HepG2 (cell line): ENCODE measurements at regions not wholly inside any gene's neighbourhood (a gene's known extent, or its start where the extent isn't known, plus 50 kb on each side); places are given as distances from the start of the nearest gene placed in this dataset.

Source experiments
- BORCS8-MEF2B ChIP-seq: sonication (generic); formaldehyde crosslinking; IDR thresholded peaks from 2 replicates; pipeline ENCODE4 v1.8.0; 2022; ENCODE audit warnings: mild to moderate bottlenecking, missing genetic modification reagents
- CHCHD3 ChIP-seq: sonication (generic); formaldehyde crosslinking; IDR thresholded peaks from 2 replicates; pipeline ENCODE4 v1.8.0; 2022; ENCODE audit warnings: mild to moderate bottlenecking, missing genetic modification reagents, moderate library complexity
- CHD2 ChIP-seq: IDR thresholded peaks from 2 replicates; pipeline ENCODE4 v1.6.1; 2011; ENCODE audit warnings: low read depth, low read length, improper control_type of control experiment
- FOXP4 ChIP-seq: sonication (generic); formaldehyde crosslinking; IDR thresholded peaks from 2 replicates; pipeline ENCODE4 v1.4.0; 2020; ENCODE audit warnings: missing genetic modification reagents
- GABPA ChIP-seq, 2 experiments: IDR thresholded peaks; 2 replicates each; pipeline ENCODE4 v1.6.1; 2011 to 2016; ENCODE audit warnings: low read depth in 2 of 2, low read length in 1 of 2, missing biosample characterization in 1 of 2, missing genetic modification characterization in 1 of 2
- GATAD2A ChIP-seq: IDR thresholded peaks from 2 replicates; pipeline ENCODE4 v1.6.1; 2016
- HIC2 ChIP-seq: sonication (generic); formaldehyde crosslinking; IDR thresholded peaks from 2 replicates; pipeline ENCODE4 v1.9.0; 2022; ENCODE audit warnings: low read depth, missing genetic modification reagents
- MIXL1 ChIP-seq: IDR thresholded peaks from 2 replicates; pipeline ENCODE4 v1.6.1; 2016
- NFE2 ChIP-seq: sonication (generic); formaldehyde crosslinking; IDR thresholded peaks from 2 replicates; pipeline ENCODE4 v1.4.0; 2020; ENCODE audit warnings: missing genetic modification reagents
- PHF21A ChIP-seq: sonication (generic); formaldehyde crosslinking; IDR thresholded peaks from 2 replicates; pipeline ENCODE4 v1.5.0; 2020; ENCODE audit warnings: mild to moderate bottlenecking, missing genetic modification reagents
- SALL1 ChIP-seq: sonication (generic); formaldehyde crosslinking; IDR thresholded peaks from 2 replicates; pipeline ENCODE4 v1.8.0; 2022; ENCODE audit warnings: mild to moderate bottlenecking, missing genetic modification reagents
- TEAD2 ChIP-seq: sonication (generic); formaldehyde crosslinking; IDR thresholded peaks from 2 replicates; pipeline ENCODE4 v1.9.0; 2021; ENCODE audit warnings: missing genetic modification reagents
- ZBTB37 ChIP-seq: sonication (generic); formaldehyde crosslinking; IDR thresholded peaks from 2 replicates; pipeline ENCODE4 v1.4.0; 2020; ENCODE audit warnings: mild to moderate bottlenecking, missing genetic modification reagents
- ZNF263 ChIP-seq: sonication (generic); formaldehyde crosslinking; IDR thresholded peaks from 2 replicates; pipeline ENCODE4 v1.4.0; 2020; ENCODE audit warnings: missing genetic modification reagents
- ZNF556 ChIP-seq: sonication (generic); formaldehyde crosslinking; IDR thresholded peaks from 2 replicates; pipeline ENCODE4 v1.4.0; 2020; ENCODE audit warnings: mild to moderate bottlenecking, missing genetic modification reagents, borderline replicate concordance
- ZNF629 ChIP-seq: sonication (generic); formaldehyde crosslinking; conservative IDR thresholded peaks from 2 replicates; pipeline ENCODE4 v1.5.0; 2020; ENCODE audit warnings: missing genetic modification reagents
- ZNF660 ChIP-seq: sonication (generic); formaldehyde crosslinking; IDR thresholded peaks from 2 replicates; pipeline ENCODE4 v1.5.1; 2020; ENCODE audit warnings: mild to moderate bottlenecking, low read depth, missing genetic modification reagents, borderline replicate concordance
- ZNF816 ChIP-seq: sonication (generic); formaldehyde crosslinking; IDR thresholded peaks from 2 replicates; pipeline ENCODE4 v1.8.0; 2022; ENCODE audit warnings: missing genetic modification reagents, mild to moderate bottlenecking, borderline replicate concordance
- ZNF83 ChIP-seq: sonication (generic); formaldehyde crosslinking; IDR thresholded peaks from 2 replicates; pipeline ENCODE4 v1.4.0; 2020; ENCODE audit warnings: missing genetic modification reagents, mild to moderate bottlenecking, borderline replicate concordance
- ZNF878 ChIP-seq: sonication (generic); formaldehyde crosslinking; IDR thresholded peaks from 2 replicates; pipeline ENCODE4 v1.8.1; 2023; ENCODE audit warnings: mild to moderate bottlenecking, missing genetic modification reagents, moderate library complexity
- TF ChIP-seq, protein P1 (sequence below): sonication (generic); formaldehyde crosslinking; IDR thresholded peaks from 2 replicates; pipeline ENCODE4 v1.4.0; 2020; ENCODE audit warnings: missing genetic modification reagents
- TF ChIP-seq, protein P2 (sequence below): sonication (generic); formaldehyde crosslinking; IDR thresholded peaks from 2 replicates; pipeline ENCODE4 v1.5.1; 2020; ENCODE audit warnings: missing genetic modification reagents, mild to moderate bottlenecking, borderline replicate concordance

DNA sequence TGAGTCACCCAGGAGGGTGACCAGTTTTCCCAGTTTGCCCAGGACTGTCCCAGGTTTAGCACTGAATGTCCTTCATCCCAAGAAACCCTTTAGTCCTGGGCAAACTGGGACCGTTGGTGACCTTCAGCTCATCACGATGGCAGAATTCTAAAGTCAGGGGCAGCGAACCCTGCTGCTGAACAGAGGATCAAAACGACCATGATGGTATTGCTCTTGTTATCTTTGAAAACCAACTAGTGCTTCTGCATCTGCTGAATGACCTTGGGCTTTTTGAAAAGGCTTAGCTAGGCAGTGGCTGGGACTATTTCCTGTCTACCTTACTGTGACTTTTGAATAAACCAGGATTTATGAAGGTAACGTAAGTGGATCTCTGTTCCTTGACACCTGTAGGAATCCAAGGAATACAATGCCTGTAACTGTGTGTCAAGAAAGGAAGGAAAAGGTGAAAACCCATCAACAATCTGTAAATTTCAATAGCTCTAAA lies 281.9 kb downstream of the SOX9 start (continued):
- TF ChIP-seq ZBTB37 = no peak
- TF ChIP-seq GABPA (IDR thresholded peaks at IDR 0.05; ENCODE audit: low read depth, low read length) = no peak
- no peak for TF ChIP-seq GABPA (CRISPR knock-in tag; IDR thresholded peaks at IDR 0.05; ENCODE audit: low read depth)
- TF ChIP-seq ZNF816 (CRISPR knock-in tag) = no peak
- 0 out of 2 replicates have a peak, but pooled peaks have one; percentile 8 for TF ChIP-seq ZNF878
- no peak for TF ChIP-seq ZNF263 (CRISPR knock-in tag)
- no peak for TF ChIP-seq ZNF83
- TF ChIP-seq, protein P1, sequence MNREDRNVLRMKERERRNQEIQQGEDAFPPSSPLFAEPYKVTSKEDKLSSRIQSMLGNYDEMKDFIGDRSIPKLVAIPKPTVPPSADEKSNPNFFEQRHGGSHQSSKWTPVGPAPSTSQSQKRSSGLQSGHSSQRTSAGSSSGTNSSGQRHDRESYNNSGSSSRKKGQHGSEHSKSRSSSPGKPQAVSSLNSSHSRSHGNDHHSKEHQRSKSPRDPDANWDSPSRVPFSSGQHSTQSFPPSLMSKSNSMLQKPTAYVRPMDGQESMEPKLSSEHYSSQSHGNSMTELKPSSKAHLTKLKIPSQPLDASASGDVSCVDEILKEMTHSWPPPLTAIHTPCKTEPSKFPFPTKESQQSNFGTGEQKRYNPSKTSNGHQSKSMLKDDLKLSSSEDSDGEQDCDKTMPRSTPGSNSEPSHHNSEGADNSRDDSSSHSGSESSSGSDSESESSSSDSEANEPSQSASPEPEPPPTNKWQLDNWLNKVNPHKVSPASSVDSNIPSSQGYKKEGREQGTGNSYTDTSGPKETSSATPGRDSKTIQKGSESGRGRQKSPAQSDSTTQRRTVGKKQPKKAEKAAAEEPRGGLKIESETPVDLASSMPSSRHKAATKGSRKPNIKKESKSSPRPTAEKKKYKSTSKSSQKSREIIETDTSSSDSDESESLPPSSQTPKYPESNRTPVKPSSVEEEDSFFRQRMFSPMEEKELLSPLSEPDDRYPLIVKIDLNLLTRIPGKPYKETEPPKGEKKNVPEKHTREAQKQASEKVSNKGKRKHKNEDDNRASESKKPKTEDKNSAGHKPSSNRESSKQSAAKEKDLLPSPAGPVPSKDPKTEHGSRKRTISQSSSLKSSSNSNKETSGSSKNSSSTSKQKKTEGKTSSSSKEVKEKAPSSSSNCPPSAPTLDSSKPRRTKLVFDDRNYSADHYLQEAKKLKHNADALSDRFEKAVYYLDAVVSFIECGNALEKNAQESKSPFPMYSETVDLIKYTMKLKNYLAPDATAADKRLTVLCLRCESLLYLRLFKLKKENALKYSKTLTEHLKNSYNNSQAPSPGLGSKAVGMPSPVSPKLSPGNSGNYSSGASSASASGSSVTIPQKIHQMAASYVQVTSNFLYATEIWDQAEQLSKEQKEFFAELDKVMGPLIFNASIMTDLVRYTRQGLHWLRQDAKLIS (CRISPR knock-in tag) = no peak
- no peak; the same call in 1 of the 2 replicates for TF ChIP-seq PHF21A (CRISPR knock-in tag)
- no peak for TF ChIP-seq HIC2 (CRISPR knock-in tag)
- no peak for TF ChIP-seq MIXL1 (CRISPR knock-in tag)
- peak; percentile 30 for TF ChIP-seq SALL1
- no peak for TF ChIP-seq CHCHD3 (CRISPR knock-in tag)
- no peak for TF ChIP-seq ZNF629 (CRISPR knock-in tag)
- 0 out of 2 replicates have a peak, but pooled peaks have one; percentile 37 for TF ChIP-seq BORCS8-MEF2B (CRISPR knock-in tag)
- no peak for TF ChIP-seq NFE2 (CRISPR knock-in tag)
- TF ChIP-seq CHD2 = no peak
- TF ChIP-seq GATAD2A (CRISPR knock-in tag) = peak; percentile 80
- peak; percentile 16; the same call in 1 of the 2 replicates for TF ChIP-seq FOXP4 (CRISPR knock-in tag)
- no peak for TF ChIP-seq ZNF556 (CRISPR knock-in tag)
- TF ChIP-seq, protein P2, sequence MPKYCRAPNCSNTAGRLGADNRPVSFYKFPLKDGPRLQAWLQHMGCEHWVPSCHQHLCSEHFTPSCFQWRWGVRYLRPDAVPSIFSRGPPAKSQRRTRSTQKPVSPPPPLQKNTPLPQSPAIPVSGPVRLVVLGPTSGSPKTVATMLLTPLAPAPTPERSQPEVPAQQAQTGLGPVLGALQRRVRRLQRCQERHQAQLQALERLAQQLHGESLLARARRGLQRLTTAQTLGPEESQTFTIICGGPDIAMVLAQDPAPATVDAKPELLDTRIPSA (CRISPR knock-in tag) = no peak
- no peak for TF ChIP-seq TEAD2 (CRISPR knock-in tag)
- no peak for TF ChIP-seq ZNF660 (CRISPR knock-in tag)
